ENCODE measurements at regions not wholly inside any gene's neighbourhood (a gene's known extent, or its start where the extent isn't known, plus 50 kb on each side); places are given as distances from the start of the nearest gene placed in this dataset.

DNA sequence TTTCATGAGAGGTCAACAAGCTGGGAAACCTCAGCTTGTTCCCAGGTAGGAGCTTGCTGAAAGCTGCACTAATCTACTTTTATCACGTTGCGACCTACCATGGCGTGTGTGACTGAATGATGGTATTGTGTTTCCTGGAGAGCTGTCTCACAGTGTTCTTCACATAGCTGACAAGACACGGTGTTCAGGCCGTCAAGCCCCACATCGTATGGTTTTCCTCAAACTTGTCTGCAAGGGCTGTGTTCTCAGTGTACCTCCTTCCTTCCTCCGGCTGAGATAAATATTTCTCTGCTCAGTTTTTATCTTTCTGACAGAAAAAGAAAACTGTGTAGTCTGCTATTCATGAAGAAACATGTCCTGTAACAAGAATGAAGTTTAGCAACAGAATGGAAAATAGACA is 244.8 kb downstream of the DCDC2C start:
- no peak for TF ChIP-seq CTCF (IDR thresholded peaks at IDR 0.05)
- TF ChIP-seq POLR2A (IDR thresholded peaks at IDR 0.05), result no peak
- TF ChIP-seq POLR2AphosphoS5 (IDR thresholded peaks at IDR 0.05), result no peak

Measured in breast epithelium (tissue), 3 donors.